ENCODE measurements at regions not wholly inside any gene's neighbourhood (a gene's known extent, or its start where the extent isn't known, plus 50 kb on each side); places are given as distances from the start of the nearest gene placed in this dataset.

GRCh38 chr12:124488520-124488919, 78.9 kb downstream of the NCOR2 start:
- DNase-seq (ENCODE audit: low read depth) = no peak
- TF ChIP-seq, protein P1, sequence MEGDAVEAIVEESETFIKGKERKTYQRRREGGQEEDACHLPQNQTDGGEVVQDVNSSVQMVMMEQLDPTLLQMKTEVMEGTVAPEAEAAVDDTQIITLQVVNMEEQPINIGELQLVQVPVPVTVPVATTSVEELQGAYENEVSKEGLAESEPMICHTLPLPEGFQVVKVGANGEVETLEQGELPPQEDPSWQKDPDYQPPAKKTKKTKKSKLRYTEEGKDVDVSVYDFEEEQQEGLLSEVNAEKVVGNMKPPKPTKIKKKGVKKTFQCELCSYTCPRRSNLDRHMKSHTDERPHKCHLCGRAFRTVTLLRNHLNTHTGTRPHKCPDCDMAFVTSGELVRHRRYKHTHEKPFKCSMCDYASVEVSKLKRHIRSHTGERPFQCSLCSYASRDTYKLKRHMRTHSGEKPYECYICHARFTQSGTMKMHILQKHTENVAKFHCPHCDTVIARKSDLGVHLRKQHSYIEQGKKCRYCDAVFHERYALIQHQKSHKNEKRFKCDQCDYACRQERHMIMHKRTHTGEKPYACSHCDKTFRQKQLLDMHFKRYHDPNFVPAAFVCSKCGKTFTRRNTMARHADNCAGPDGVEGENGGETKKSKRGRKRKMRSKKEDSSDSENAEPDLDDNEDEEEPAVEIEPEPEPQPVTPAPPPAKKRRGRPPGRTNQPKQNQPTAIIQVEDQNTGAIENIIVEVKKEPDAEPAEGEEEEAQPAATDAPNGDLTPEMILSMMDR (IDR thresholded peaks at IDR 0.05; ENCODE audit: low read length, missing control alignments) = no peak
- H3K4me3 ChIP-seq (replicated peaks; ENCODE audit: low read depth, low read length) = no peak overlapping the region

DNA sequence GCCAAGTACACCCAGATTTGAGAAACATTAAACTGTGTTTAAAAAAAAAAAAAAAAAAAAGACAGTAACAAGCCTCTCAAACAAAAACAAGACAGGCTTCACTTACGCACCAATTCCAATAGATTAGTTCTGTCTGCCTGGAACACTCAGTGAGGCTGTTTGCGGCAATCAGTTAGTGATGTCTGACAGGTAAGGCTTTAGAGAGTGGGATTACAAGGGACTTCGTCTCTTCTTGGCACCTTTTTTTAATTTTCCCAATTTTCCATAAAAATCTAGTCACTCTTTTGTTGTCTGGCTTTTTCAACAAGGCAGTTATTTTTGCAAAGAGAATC, 79.6 kb downstream of the NCOR2 start:
- DNase-seq (ENCODE audit: low read depth) = no peak
- no peak overlapping the region for H3K4me3 ChIP-seq (replicated peaks; ENCODE audit: low read depth, low read length)
- TF ChIP-seq, protein P1 (IDR thresholded peaks at IDR 0.05; ENCODE audit: low read length, missing control alignments) = no peak

- peak; percentile 43 for DNase-seq (ENCODE audit: low read depth)
- TF ChIP-seq, protein P1 (IDR thresholded peaks at IDR 0.05; ENCODE audit: low read length, missing control alignments) = no peak
- no peak overlapping the region for H3K4me3 ChIP-seq (replicated peaks; ENCODE audit: low read depth, low read length)
Observed at GRCh38 chr12:124487066-124487833, 80.2 kb downstream of the NCOR2 start.

DNA sequence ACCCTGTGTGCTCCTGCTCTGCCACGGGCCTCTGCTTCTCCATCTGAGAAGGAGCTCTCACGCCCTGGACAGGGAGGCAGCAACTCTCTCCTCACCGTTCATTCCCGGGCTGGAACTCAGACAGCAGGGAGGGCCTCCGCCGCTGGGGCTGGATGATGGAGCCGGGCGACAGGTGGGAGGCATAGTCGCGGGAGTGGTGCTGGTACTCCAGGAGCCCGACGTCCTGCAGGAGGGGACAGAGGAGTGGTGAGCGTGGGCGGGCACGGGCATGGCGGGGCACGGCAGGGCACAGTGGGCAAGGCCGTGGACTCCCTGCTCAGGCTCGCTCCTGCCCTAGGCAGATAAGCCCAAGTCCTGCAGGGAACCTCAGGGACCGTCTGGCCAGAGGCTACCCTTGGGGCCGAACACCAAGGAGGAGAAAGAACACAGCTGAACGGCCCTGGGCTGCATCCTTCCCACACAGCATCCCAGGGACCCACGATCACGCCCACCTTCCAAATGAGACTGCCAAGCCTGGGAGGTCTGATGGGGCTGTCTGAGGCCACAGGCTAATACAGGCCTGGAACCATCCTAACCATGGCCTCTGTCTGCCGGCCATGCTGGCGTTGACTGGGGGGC, 81.0 kb downstream of the NCOR2 start:
- TF ChIP-seq, protein P1 (IDR thresholded peaks at IDR 0.05; ENCODE audit: low read length, missing control alignments) = no peak
- DNase-seq (ENCODE audit: low read depth) = no peak
- H3K4me3 ChIP-seq (replicated peaks; ENCODE audit: low read depth, low read length) = no peak overlapping the region

DNA sequence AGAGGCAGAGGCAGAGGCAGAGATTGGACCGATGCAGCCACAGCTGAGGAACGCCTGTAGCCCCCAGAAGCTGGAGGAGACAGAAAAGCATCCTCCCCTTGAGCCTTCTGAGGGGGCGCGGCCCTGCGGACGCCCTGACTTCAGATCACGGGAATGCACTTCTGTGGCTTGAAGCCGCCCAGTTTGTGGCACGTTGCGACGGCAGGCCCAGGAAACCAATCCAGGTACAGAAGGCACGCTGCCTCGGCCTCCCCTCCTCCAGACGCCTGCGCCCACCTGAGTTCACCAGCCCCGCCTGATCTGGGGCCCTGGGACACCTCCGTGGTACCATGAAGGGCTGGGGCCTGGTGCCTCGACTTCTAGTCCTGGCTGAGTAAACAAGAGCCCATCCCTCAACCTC, 82.0 kb downstream of the NCOR2 start:
- H3K4me3 ChIP-seq (replicated peaks; ENCODE audit: low read depth, low read length) = no peak overlapping the region
- DNase-seq (ENCODE audit: low read depth) = no peak
- TF ChIP-seq, protein P1 (IDR thresholded peaks at IDR 0.05; ENCODE audit: low read length, missing control alignments) = no peak

DNA sequence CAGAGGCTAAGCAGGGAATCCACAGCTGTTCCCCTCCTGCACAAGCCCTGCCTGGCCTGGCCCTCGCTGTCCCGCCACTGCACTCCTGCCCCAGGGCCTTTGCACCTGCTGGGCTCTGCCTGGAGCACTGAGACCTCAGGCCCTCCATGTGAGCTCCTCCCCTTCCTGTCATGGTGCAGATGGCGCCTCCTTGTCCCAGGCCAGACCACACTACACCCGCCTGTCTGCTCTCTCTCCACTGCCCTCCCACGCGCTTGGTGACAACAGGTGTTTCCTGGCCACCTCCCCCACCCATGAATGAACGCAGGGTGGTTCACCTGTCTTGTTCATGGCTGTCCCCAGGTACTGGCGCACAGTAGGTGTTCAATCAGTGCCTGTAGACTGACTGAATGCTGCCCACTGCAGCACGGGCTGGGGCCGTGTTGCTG, 82.9 kb downstream of the NCOR2 start:
- TF ChIP-seq, protein P1 (IDR thresholded peaks at IDR 0.05; ENCODE audit: low read length, missing control alignments) = no peak
- H3K4me3 ChIP-seq (replicated peaks; ENCODE audit: low read depth, low read length) = no peak overlapping the region
- DNase-seq (ENCODE audit: low read depth) = no peak

DNA sequence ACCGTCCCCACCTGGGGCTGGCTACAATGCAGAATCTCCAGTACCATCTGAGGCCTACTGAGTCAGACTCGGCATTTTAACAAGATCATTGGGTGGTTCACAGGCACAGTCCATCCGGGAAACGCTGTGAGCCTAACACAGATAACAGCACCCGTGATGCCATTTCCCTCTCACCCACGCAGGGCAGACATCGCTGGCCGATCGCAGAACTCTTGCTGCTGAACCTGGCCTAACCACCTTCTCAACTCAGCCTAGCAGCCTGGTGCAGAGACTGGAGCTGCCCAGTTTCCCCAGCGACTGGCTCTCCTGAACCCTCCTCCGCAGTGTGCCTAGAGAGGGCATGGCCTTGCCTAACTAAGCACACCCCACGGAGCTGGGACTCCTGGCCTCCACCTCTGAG, 83.3 kb downstream of the NCOR2 start:
- DNase-seq (ENCODE audit: low read depth) = no peak
- TF ChIP-seq, protein P1 (IDR thresholded peaks at IDR 0.05; ENCODE audit: low read length, missing control alignments) = no peak
- no peak overlapping the region for H3K4me3 ChIP-seq (replicated peaks; ENCODE audit: low read depth, low read length)

Data from fibroblast of pulmonary artery (primary cell).